HCT116 (cell line): ENCODE measurements at regions not wholly inside any gene's neighbourhood (a gene's known extent, or its start where the extent isn't known, plus 50 kb on each side); places are given as distances from the start of the nearest gene placed in this dataset.

Experiments
- ATAC-seq: fragments of 200-7000 bp; cut with Tn5 transposase; 2 replicates; pipeline ENCODE4 v1.9.1; 2020; ENCODE audit warnings: mild to moderate bottlenecking, moderate library complexity
- BruUV-seq: library from RNA; stranded (reverse); fragments of 400-500 nt; replicated peaks from 2 replicates; lab custom pipeline; 2021; lab: Mats Ljungman, UMichigan
- CTCF ChIA-PET: fragments of 300-600 bp; sonication (Branson Sonifier 250); formaldehyde crosslinking; loops from one replicate; lab custom pipeline; 2021; ENCODE audit warnings: antibody characterized with exemption; lab: Charles Lee
- POLR2A ChIA-PET: fragments of 300-600, 350-600 bp; sonication (Branson Sonifier 250); formaldehyde crosslinking; loops from one replicate; lab custom pipeline; 2021; ENCODE audit warnings: antibody characterized with exemption; lab: Charles Lee
- RAD21 ChIA-PET, 2 experiments: fragments of 300-600 bp; sonication (Branson Sonifier 250); formaldehyde crosslinking; loops; one replicate each; lab custom pipeline; 2023; ENCODE audit warnings: low total read pairs in 2 of 2; ENCODE audit not compliant: uncharacterized antibody in 2 of 2, unreplicated experiment in 2 of 2, low non-redundant PET in 1 of 2; lab: Charles Lee
- DNase-seq: peaks from one replicate; pipeline ENCODE4 v3.0.0-alpha.2; 2010; ENCODE audit warnings: low read depth, low spot score
- H2AFZ ChIP-seq: fragments of 200-600 bp; shearing (Covaris generic), sonication (generic); 2 replicates; pipeline ENCODE4 v1.6.1; 2017; ENCODE audit warnings: low read depth, mixed run types, mixed read lengths, antibody characterized with exemption, low read length; ENCODE audit not compliant: poor library complexity, severe bottlenecking
- H3K27ac ChIP-seq: 2 replicates; pipeline ENCODE4 v1.5.1; 2012; ENCODE audit warnings: low read depth, low read length
- H3K27me3 ChIP-seq: fragments of 200-600 bp; sonication (generic); 2 replicates; pipeline ENCODE4 v1.6.1; 2016; ENCODE audit warnings: mixed run types, low read length, mixed read lengths; ENCODE audit not compliant: insufficient read depth
- H3K36me3 ChIP-seq, 2 experiments: fragments of 200-500 bp in 1 of 2; fragments of 200-600 bp in 1 of 2; sonication (Bioruptor generic) in 1 of 2; sonication (generic) in 1 of 2; 2 replicates each; pipeline versions ENCODE4 v1.5.1 to v1.6.1; 2014 to 2016; ENCODE audit warnings: low read length in 2 of 2, inconsistent platforms in 1 of 2, mixed read lengths in 1 of 2, mixed run types in 1 of 2; ENCODE audit not compliant: insufficient read depth in 2 of 2, control insufficient read depth in 1 of 2
- H3K4me1 ChIP-seq, 2 experiments: fragments of 200-600 bp in 1 of 2; sonication (generic) in 1 of 2; 2 replicates each; pipeline versions ENCODE4 v1.5.1 to v1.6.1; 2012 to 2017; ENCODE audit warnings: low read length in 2 of 2, inconsistent platforms in 1 of 2, mild to moderate bottlenecking in 1 of 2, mixed read lengths in 1 of 2, mixed run types in 1 of 2, moderate library complexity in 1 of 2; ENCODE audit not compliant: insufficient read depth in 2 of 2, control insufficient read depth in 1 of 2
- H3K4me2 ChIP-seq: fragments of 200-600 bp; sonication (generic); 2 replicates; pipeline ENCODE4 v1.6.1; 2017; ENCODE audit warnings: mixed run types, low read length, mixed read lengths
- H3K4me3 ChIP-seq, 2 experiments: fragments of 200-600 bp in 1 of 2; sonication (generic) in 1 of 2; replicated peaks in 1 of 2; 2 replicates each; pipeline ENCODE4 v1.5.1; 2011 to 2016; ENCODE audit warnings: low read length in 2 of 2, control low read depth in 1 of 2, low read depth in 1 of 2, mild to moderate bottlenecking in 1 of 2, mixed read lengths in 1 of 2, mixed run types in 1 of 2
- H3K79me2 ChIP-seq: fragments of 200-600 bp; sonication (generic); 2 replicates; pipeline ENCODE4 v1.6.1; 2017; ENCODE audit warnings: mild to moderate bottlenecking, mixed run types, low read length, moderate library complexity, mixed read lengths; ENCODE audit not compliant: insufficient read depth
- H3K9ac ChIP-seq: fragments of 200-600 bp; sonication (generic); 2 replicates; pipeline ENCODE4 v1.6.1; 2016; ENCODE audit warnings: low read length, mixed read lengths
- H3K9me2 ChIP-seq: fragments of 200-600 bp; sonication (generic), shearing (Covaris generic); 2 replicates; pipeline ENCODE4 v1.6.1; 2017; ENCODE audit warnings: mixed run types, mild to moderate bottlenecking, moderate library complexity; ENCODE audit not compliant: insufficient read depth
- H3K9me3 ChIP-seq, 2 experiments: fragments of 200-500 bp in 1 of 2; fragments of 200-600 bp in 1 of 2; sonication (Bioruptor generic) in 1 of 2; sonication (generic) in 1 of 2; 2 replicates each; pipeline ENCODE4 v1.6.1; 2014 to 2017; ENCODE audit warnings: low read length in 2 of 2, mixed read lengths in 2 of 2, inconsistent platforms in 1 of 2, low read depth in 1 of 2, mild to moderate bottlenecking in 1 of 2, mixed run types in 1 of 2, moderate library complexity in 1 of 2; ENCODE audit not compliant: control insufficient read depth in 1 of 2, insufficient read depth in 1 of 2
- H4K20me1 ChIP-seq: fragments of 200-600 bp; sonication (generic), shearing (Covaris generic); 2 replicates; pipeline ENCODE4 v1.6.1; 2017; ENCODE audit warnings: mixed run types, mild to moderate bottlenecking, moderate library complexity; ENCODE audit not compliant: insufficient read depth
- CBX3 ChIP-seq: IDR thresholded peaks from 2 replicates; pipeline ENCODE4 v1.6.1; 2012; ENCODE audit warnings: low read depth
- ELF1 ChIP-seq: IDR thresholded peaks from 2 replicates; pipeline ENCODE4 v1.6.1; 2012; ENCODE audit warnings: low read depth, borderline replicate concordance
- EZH2 ChIP-seq: fragments of 200-600 bp; sonication (generic); IDR thresholded peaks from 2 replicates; pipeline ENCODE4 v1.6.1; 2017; ENCODE audit warnings: antibody characterized with exemption, mixed run types
- EZH2phosphoT487 ChIP-seq: fragments of 200-600 bp; IDR thresholded peaks from 2 replicates; pipeline ENCODE4 v1.6.1; 2018; ENCODE audit warnings: antibody characterized with exemption, borderline replicate concordance
- FOSL1 ChIP-seq: IDR thresholded peaks from 2 replicates; pipeline ENCODE4 v1.6.1; 2012; ENCODE audit warnings: low read depth
- JUND ChIP-seq: IDR thresholded peaks from 2 replicates; pipeline ENCODE4 v1.6.1; 2012
- POLR2A ChIP-seq: IDR thresholded peaks from 2 replicates; pipeline ENCODE4 v1.7.0; 2011; ENCODE audit warnings: borderline replicate concordance; ENCODE audit not compliant: insufficient read depth, insufficient read length; ENCODE audit errors: extremely low read depth
- RAD21 ChIP-seq: IDR thresholded peaks from 2 replicates; pipeline ENCODE4 v1.6.1; 2012; ENCODE audit warnings: low read depth, mild to moderate bottlenecking
- SIN3A ChIP-seq: IDR thresholded peaks from 2 replicates; pipeline ENCODE4 v1.6.1; 2012; ENCODE audit warnings: low read depth
- SP1 ChIP-seq: IDR thresholded peaks from 2 replicates; pipeline ENCODE4 v1.6.1; 2012; ENCODE audit warnings: low read depth
- TCF7L2 ChIP-seq: IDR thresholded peaks from 2 replicates; pipeline ENCODE4 v1.7.0; 2011; ENCODE audit warnings: borderline replicate concordance, inconsistent platforms; ENCODE audit not compliant: insufficient read depth, insufficient read length; ENCODE audit errors: extremely low read depth
- ZNF274 ChIP-seq: fragments of 200-500 bp; sonication (Bioruptor generic); IDR thresholded peaks from 2 replicates; pipeline ENCODE4 v1.6.1; 2014; ENCODE audit warnings: mild to moderate bottlenecking, low read depth, low read length, inconsistent platforms
- intact Hi-C: fragments of 100-400 bp; cut with micrococcal nuclease; formaldehyde crosslinking; loops from 2 replicates; pipeline ENCODE4 v1.10.0; 2022
- TF ChIP-seq, protein P1 (sequence below), 3 experiments: fragments of 200-600 bp in 1 of 3; sonication (generic) in 1 of 3; IDR thresholded peaks in 2 of 3; conservative IDR thresholded peaks in 1 of 3; 2 replicates each; pipeline ENCODE4 v1.5.1; 2012 to 2017; ENCODE audit warnings: low read depth in 2 of 3, low read length in 2 of 3, antibody characterized with exemption in 1 of 3, borderline replicate concordance in 1 of 3, control low read depth in 1 of 3, mild to moderate bottlenecking in 1 of 3, mixed read lengths in 1 of 3, mixed run types in 1 of 3, moderate library complexity in 1 of 3; ENCODE audit not compliant: insufficient read depth in 1 of 3

DNA sequence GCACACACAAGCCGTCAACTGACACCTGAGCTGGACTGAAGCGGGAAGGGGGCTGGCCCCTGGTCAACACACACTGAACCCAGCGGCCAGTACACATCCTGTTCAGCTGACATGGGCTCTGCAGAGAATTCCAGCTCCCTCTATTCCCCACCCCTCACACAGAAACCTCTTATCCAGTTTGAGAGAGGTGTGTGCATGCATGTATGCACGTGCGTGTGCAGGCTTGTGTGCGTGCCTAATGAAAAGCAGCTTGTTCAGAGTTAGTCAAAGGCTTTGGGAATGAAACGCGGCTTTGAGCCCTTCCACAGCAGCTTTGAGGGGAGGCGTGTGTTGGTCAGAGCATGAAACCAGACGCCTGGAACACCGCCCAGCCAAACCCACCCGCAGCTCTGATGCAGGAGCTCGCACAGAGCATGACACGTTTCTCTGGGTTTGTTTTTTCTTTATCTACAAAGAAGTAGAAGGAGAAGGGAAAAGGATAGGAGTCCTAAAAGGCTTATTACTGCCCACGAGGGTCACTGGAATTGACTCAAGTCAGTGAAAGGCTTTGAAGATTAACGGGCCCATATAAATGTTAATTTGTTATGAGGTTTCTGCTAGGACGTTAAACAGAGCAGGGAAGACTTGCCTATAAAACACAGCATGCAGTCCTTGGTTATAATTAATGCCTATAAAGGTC lies 184.2 kb downstream of the ETS2 start (continued):
- TF ChIP-seq EZH2phosphoT487 (no peak), SIN3A (no peak), TCF7L2 (no peak), RAD21 (no peak), ZNF274 (no peak), JUND (no peak), POLR2A (no peak), ELF1 (no peak)
- TF ChIP-seq, protein P1, sequence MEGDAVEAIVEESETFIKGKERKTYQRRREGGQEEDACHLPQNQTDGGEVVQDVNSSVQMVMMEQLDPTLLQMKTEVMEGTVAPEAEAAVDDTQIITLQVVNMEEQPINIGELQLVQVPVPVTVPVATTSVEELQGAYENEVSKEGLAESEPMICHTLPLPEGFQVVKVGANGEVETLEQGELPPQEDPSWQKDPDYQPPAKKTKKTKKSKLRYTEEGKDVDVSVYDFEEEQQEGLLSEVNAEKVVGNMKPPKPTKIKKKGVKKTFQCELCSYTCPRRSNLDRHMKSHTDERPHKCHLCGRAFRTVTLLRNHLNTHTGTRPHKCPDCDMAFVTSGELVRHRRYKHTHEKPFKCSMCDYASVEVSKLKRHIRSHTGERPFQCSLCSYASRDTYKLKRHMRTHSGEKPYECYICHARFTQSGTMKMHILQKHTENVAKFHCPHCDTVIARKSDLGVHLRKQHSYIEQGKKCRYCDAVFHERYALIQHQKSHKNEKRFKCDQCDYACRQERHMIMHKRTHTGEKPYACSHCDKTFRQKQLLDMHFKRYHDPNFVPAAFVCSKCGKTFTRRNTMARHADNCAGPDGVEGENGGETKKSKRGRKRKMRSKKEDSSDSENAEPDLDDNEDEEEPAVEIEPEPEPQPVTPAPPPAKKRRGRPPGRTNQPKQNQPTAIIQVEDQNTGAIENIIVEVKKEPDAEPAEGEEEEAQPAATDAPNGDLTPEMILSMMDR (IDR thresholded peaks at IDR 0.05 in 2 of 3, conservative IDR thresholded peaks at IDR 0.05 in 1 of 3; ENCODE audit: borderline replicate concordance in 1 of 3, insufficient read depth in 1 of 3, low read depth in 2 of 3, low read length in 2 of 3): no peak

DNA sequence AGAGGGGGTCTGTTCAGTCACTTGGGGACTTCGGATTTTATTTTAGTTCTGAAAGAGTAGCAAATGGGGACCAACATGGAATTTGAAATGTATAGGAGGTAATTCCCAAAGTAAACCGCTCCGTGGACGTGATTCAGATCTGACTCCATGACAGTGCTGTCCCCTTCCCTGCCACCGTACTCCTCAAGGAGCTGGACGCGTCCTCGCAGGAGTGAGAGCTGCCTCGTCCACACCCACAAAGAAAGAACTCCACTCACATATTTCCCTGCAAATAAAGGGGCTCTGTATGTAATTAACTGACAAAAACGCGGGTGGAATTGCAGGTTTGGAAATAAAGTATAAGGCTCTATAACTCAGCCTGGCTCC lies 183.6 kb downstream of the ETS2 start:
- H3K36me3 ChIP-seq: no peaks in the 10 kb centered on the region
- H3K79me2 ChIP-seq: no peaks in the 10 kb centered on the region
- POLR2A ChIA-PET: interaction anchor here (0.6 kb wide), 1 partner anchor 241 kb away, joined by 3 read pairs; no protein-coding TSS in a partner anchor
- no peaks in the 10 kb centered on the region for H3K9me3 ChIP-seq
- H3K4me1 ChIP-seq: peaks cover 8 to 9% of the 10 kb centered on the region in 2 experiments; a peak in 3 of 4 replicates
- intact Hi-C loops: no loop called here
- no peaks in the 10 kb centered on the region for H3K9me2 ChIP-seq
- CTCF ChIA-PET: no interaction called here
- H3K27ac ChIP-seq: no peak overlapping the region
- ATAC-seq: no peak
- H2AFZ ChIP-seq: no peak overlapping the region
- no TSS peak for BruUV-seq
- no peaks in the 10 kb centered on the region for H3K27me3 ChIP-seq
- RAD21 ChIA-PET: no interaction called here
- H4K20me1 ChIP-seq: no peaks in the 10 kb centered on the region
- no peak for DNase-seq
- TF ChIP-seq JUND (no peak), CBX3 (no peak), TCF7L2 (no peak), ZNF274 (no peak), FOSL1 (no peak), SP1 (no peak), EZH2 (no peak)
- no peak overlapping the region for H3K4me3 ChIP-seq
- H3K9ac ChIP-seq: no peak overlapping the region
- no peak overlapping the region for H3K4me2 ChIP-seq
